H7 (cell line): ENCODE measurements at regions not wholly inside any gene's neighbourhood (a gene's known extent, or its start where the extent isn't known, plus 50 kb on each side); places are given as distances from the start of the nearest gene placed in this dataset.
"Not testable (repeated sequence)": the region's sequence is repeated elsewhere in the genome, so short reads cannot be mapped to it uniquely, and the experiment has no call there.

ENCODE experiments used
- DNase-seq: peaks from one replicate; pipeline ENCODE4 v3.0.0; 2012
- H3K27me3 ChIP-seq: 2 replicates; pipeline ENCODE4 v1.6.0; 2011; ENCODE audit warnings: mild to moderate bottlenecking, low read length; ENCODE audit not compliant: control insufficient read depth, insufficient read depth
- H3K36me3 ChIP-seq: replicated peaks from 2 replicates; pipeline ENCODE4 v1.5.1; 2011; ENCODE audit warnings: low read length; ENCODE audit not compliant: control insufficient read depth, insufficient read depth
- H3K4me3 ChIP-seq: 2 replicates; pipeline ENCODE4 v1.5.1; 2011; ENCODE audit warnings: low read depth, mild to moderate bottlenecking, control low read depth, low read length, moderate library complexity; ENCODE audit not compliant: insufficient read depth

- H3K27me3 ChIP-seq = no peaks in the 10 kb centered on the region
- no peak overlapping the region for H3K4me3 ChIP-seq
- H3K36me3 ChIP-seq = no peaks in the 10 kb centered on the region
- DNase-seq = no peak
Measured at GRCh38 chr5:122615832-122616231, 159.0 kb upstream of the SNX2 start.

- not testable (repeated sequence) for DNase-seq, H3K27me3 ChIP-seq, H3K4me3 ChIP-seq, H3K36me3 ChIP-seq
Measured at GRCh38 chr5:122618046-122618445, 156.8 kb upstream of the SNX2 start.

GRCh38 chr5:122620768-122621167 is 154.1 kb upstream of the SNX2 start:
- H3K36me3 ChIP-seq, H3K27me3 ChIP-seq, DNase-seq, H3K4me3 ChIP-seq: not testable (repeated sequence)

- H3K27me3 ChIP-seq = not testable (repeated sequence)
Measured at GRCh38 chr5:122628714-122629113, 146.2 kb upstream of the SNX2 start.

GRCh38 chr5:122629121-122629677 is 145.7 kb upstream of the SNX2 start:
- no peak overlapping the region for H3K4me3 ChIP-seq
- H3K27me3 ChIP-seq = no peaks in the 10 kb centered on the region
- no peaks in the 10 kb centered on the region for H3K36me3 ChIP-seq
- DNase-seq = no peak

More at GRCh38 chr5:122628714-122629113, 146.2 kb upstream of the SNX2 start:
- H3K36me3 ChIP-seq, H3K4me3 ChIP-seq, DNase-seq: not testable (repeated sequence)

GRCh38 chr5:122638581-122638980 is 136.3 kb upstream of the SNX2 start:
- H3K27me3 ChIP-seq = no peaks in the 10 kb centered on the region
- H3K4me3 ChIP-seq = no peak overlapping the region
- DNase-seq = no peak
- no peaks in the 10 kb centered on the region for H3K36me3 ChIP-seq

- Histone ChIP-seq H3K36me3 (no peaks in the 10 kb centered on the region), H3K4me3 (no peak overlapping the region), H3K27me3 (no peaks in the 10 kb centered on the region)
- no peak for DNase-seq
Measured at GRCh38 chr5:122639033-122639432, 135.8 kb upstream of the SNX2 start.

- no peak overlapping the region for H3K4me3 ChIP-seq
- H3K36me3 ChIP-seq = no peaks in the 10 kb centered on the region
- no peak for DNase-seq
- no peaks in the 10 kb centered on the region for H3K27me3 ChIP-seq
Measured at GRCh38 chr5:122639864-122640263, 135.0 kb upstream of the SNX2 start.

GRCh38 chr5:122649080-122649479 is 125.8 kb upstream of the SNX2 start:
- Histone ChIP-seq H3K36me3 (no peaks in the 10 kb centered on the region), H3K4me3 (no peak overlapping the region), H3K27me3 (no peaks in the 10 kb centered on the region)
- no peak for DNase-seq

- Histone ChIP-seq H3K4me3 (no peak overlapping the region), H3K36me3 (no peaks in the 10 kb centered on the region), H3K27me3 (no peaks in the 10 kb centered on the region)
- DNase-seq = no peak
Measured at GRCh38 chr5:122653087-122654017, 121.5 kb upstream of the SNX2 start.

- Histone ChIP-seq H3K27me3 (no peaks in the 10 kb centered on the region), H3K36me3 (no peaks in the 10 kb centered on the region), H3K4me3 (no peak overlapping the region)
- no peak for DNase-seq
Measured at GRCh38 chr5:122656160-122656559, 118.7 kb upstream of the SNX2 start.

- DNase-seq = no peak
- H3K36me3 ChIP-seq = no peaks in the 10 kb centered on the region
- no peaks in the 10 kb centered on the region for H3K27me3 ChIP-seq
- no peak overlapping the region for H3K4me3 ChIP-seq
Measured at GRCh38 chr5:122656577-122656976, 118.3 kb upstream of the SNX2 start.

- Histone ChIP-seq H3K27me3 (no peaks in the 10 kb centered on the region), H3K36me3 (no peaks in the 10 kb centered on the region), H3K4me3 (no peak overlapping the region)
- DNase-seq = no peak
Measured at GRCh38 chr5:122661496-122662180, 113.2 kb upstream of the SNX2 start.

GRCh38 chr5:122665051-122665450 is 109.8 kb upstream of the SNX2 start:
- DNase-seq = no peak
- no peak overlapping the region for H3K4me3 ChIP-seq
- no peaks in the 10 kb centered on the region for H3K36me3 ChIP-seq
- H3K27me3 ChIP-seq = no peaks in the 10 kb centered on the region

GRCh38 chr5:122668552-122668951 is 106.3 kb upstream of the SNX2 start:
- no peaks in the 10 kb centered on the region for H3K36me3 ChIP-seq
- no peaks in the 10 kb centered on the region for H3K27me3 ChIP-seq
- no peak overlapping the region for H3K4me3 ChIP-seq
- no peak for DNase-seq
